HL-60 (cell line): ENCODE measurements at regions not wholly inside any gene's neighbourhood (a gene's known extent, or its start where the extent isn't known, plus 50 kb on each side); places are given as distances from the start of the nearest gene placed in this dataset.

Experiments
- GABPA ChIP-seq: IDR thresholded peaks from 2 replicates; pipeline ENCODE4 v1.6.1; 2012; ENCODE audit warnings: low read depth
- POLR2AphosphoS5 ChIP-seq: IDR thresholded peaks from 2 replicates; pipeline ENCODE4 v1.6.1; 2012; ENCODE audit warnings: low read depth
- SPI1 ChIP-seq: IDR thresholded peaks from 2 replicates; pipeline ENCODE4 v1.6.1; 2012; ENCODE audit warnings: low read depth, mild to moderate bottlenecking, borderline replicate concordance
- TF ChIP-seq, protein P1 (sequence below): IDR thresholded peaks from 2 replicates; pipeline ENCODE4 v1.6.1; 2012; ENCODE audit warnings: low read depth; ENCODE audit not compliant: insufficient replicate concordance
- TF ChIP-seq, protein P2 (sequence below): IDR thresholded peaks from one replicate; pipeline ENCODE4 v1.5.1; 2011; ENCODE audit warnings: low read length, control low read depth, inconsistent platforms; ENCODE audit not compliant: insufficient read depth

GRCh38 chr5:156076912-156077311 is 250.1 kb upstream of the SGCD start:
- TF ChIP-seq, protein P1, sequence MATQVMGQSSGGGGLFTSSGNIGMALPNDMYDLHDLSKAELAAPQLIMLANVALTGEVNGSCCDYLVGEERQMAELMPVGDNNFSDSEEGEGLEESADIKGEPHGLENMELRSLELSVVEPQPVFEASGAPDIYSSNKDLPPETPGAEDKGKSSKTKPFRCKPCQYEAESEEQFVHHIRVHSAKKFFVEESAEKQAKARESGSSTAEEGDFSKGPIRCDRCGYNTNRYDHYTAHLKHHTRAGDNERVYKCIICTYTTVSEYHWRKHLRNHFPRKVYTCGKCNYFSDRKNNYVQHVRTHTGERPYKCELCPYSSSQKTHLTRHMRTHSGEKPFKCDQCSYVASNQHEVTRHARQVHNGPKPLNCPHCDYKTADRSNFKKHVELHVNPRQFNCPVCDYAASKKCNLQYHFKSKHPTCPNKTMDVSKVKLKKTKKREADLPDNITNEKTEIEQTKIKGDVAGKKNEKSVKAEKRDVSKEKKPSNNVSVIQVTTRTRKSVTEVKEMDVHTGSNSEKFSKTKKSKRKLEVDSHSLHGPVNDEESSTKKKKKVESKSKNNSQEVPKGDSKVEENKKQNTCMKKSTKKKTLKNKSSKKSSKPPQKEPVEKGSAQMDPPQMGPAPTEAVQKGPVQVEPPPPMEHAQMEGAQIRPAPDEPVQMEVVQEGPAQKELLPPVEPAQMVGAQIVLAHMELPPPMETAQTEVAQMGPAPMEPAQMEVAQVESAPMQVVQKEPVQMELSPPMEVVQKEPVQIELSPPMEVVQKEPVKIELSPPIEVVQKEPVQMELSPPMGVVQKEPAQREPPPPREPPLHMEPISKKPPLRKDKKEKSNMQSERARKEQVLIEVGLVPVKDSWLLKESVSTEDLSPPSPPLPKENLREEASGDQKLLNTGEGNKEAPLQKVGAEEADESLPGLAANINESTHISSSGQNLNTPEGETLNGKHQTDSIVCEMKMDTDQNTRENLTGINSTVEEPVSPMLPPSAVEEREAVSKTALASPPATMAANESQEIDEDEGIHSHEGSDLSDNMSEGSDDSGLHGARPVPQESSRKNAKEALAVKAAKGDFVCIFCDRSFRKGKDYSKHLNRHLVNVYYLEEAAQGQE = no peak
- TF ChIP-seq, protein P2, sequence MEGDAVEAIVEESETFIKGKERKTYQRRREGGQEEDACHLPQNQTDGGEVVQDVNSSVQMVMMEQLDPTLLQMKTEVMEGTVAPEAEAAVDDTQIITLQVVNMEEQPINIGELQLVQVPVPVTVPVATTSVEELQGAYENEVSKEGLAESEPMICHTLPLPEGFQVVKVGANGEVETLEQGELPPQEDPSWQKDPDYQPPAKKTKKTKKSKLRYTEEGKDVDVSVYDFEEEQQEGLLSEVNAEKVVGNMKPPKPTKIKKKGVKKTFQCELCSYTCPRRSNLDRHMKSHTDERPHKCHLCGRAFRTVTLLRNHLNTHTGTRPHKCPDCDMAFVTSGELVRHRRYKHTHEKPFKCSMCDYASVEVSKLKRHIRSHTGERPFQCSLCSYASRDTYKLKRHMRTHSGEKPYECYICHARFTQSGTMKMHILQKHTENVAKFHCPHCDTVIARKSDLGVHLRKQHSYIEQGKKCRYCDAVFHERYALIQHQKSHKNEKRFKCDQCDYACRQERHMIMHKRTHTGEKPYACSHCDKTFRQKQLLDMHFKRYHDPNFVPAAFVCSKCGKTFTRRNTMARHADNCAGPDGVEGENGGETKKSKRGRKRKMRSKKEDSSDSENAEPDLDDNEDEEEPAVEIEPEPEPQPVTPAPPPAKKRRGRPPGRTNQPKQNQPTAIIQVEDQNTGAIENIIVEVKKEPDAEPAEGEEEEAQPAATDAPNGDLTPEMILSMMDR = no peak
- TF ChIP-seq POLR2AphosphoS5 = no peak
- no peak for TF ChIP-seq SPI1
- no peak for TF ChIP-seq GABPA
